H1 (cell line): ENCODE measurements at regions not wholly inside any gene's neighbourhood (a gene's known extent, or its start where the extent isn't known, plus 50 kb on each side); places are given as distances from the start of the nearest gene placed in this dataset.

Experiments used
- CTCF ChIA-PET: fragments of 300-600 bp; sonication (Branson Sonifier 250); formaldehyde crosslinking; loops from one replicate; lab custom pipeline; 2021; ENCODE audit not compliant: partially characterized antibody; lab: Charles Lee
- POLR2A ChIA-PET: fragments of 300-600 bp; sonication (Branson Sonifier 250); formaldehyde crosslinking; loops from one replicate; lab custom pipeline; 2021; ENCODE audit warnings: inconsistent platforms; ENCODE audit not compliant: partially characterized antibody; lab: Charles Lee
- DNase-seq, 2 experiments: peaks; one replicate each; pipeline versions ENCODE4 v3.0.0 to v3.0.0-alpha.2; 2010 to 2022; ENCODE audit warnings: low spot score in 2 of 2, low read depth in 1 of 2, mixed read lengths in 1 of 2
- FAIRE-seq: peaks from 2 replicates; lab custom pipeline; 2011; peaks lifted over from hg19 to GRCh38; lab: Jason Lieb, UNC
- H2AFZ ChIP-seq: 2 replicates; pipeline ENCODE4 v1.8.1; 2012; ENCODE audit warnings: low read length, inconsistent platforms
- H2AK5ac ChIP-seq: 2 replicates; pipeline ENCODE4 v1.6.1; 2013; ENCODE audit warnings: low read depth, low read length
- H2BK120ac ChIP-seq: replicated peaks from 2 replicates; pipeline ENCODE3; 2013; ENCODE audit warnings: low read depth, low read length, inconsistent platforms
- H2BK12ac ChIP-seq: 2 replicates; pipeline ENCODE4 v1.6.1; 2013; ENCODE audit warnings: low read depth, low read length
- H2BK15ac ChIP-seq: 2 replicates; pipeline ENCODE4 v1.6.1; 2013; ENCODE audit warnings: low read length
- H2BK20ac ChIP-seq: 2 replicates; pipeline ENCODE4 v1.6.1; 2013; ENCODE audit warnings: low read length
- H2BK5ac ChIP-seq: 2 replicates; pipeline ENCODE4 v1.6.1; 2013; ENCODE audit warnings: low read depth, low read length
- H3K14ac ChIP-seq: 2 replicates; pipeline ENCODE4 v1.6.1; 2013; ENCODE audit warnings: inconsistent platforms; ENCODE audit not compliant: insufficient read length
- H3K18ac ChIP-seq: 2 replicates; pipeline ENCODE4 v1.6.1; 2013; ENCODE audit warnings: low read length; ENCODE audit errors: extremely low read depth
- H3K23ac ChIP-seq: 2 replicates; pipeline ENCODE4 v1.6.1; 2013; ENCODE audit warnings: inconsistent platforms; ENCODE audit not compliant: insufficient read length
- H3K23me2 ChIP-seq: 2 replicates; pipeline ENCODE4 v1.6.1; 2013; ENCODE audit warnings: low read depth, low read length
- H3K27ac ChIP-seq: 2 replicates; pipeline ENCODE4 v1.6.1; 2011; ENCODE audit warnings: low read depth, low read length, inconsistent platforms
- H3K27me3 ChIP-seq, 4 experiments: replicated peaks in 1 of 4; 1 replicate in 1 of 4; 2 replicates in 3 of 4; pipeline versions ENCODE4 v1.6.1 to v1.8.1; 2011 to 2013; ENCODE audit warnings: low read length in 3 of 4, mild to moderate bottlenecking in 3 of 4, inconsistent platforms in 2 of 4, mixed read lengths in 2 of 4, moderate library complexity in 1 of 4; ENCODE audit not compliant: control insufficient read depth in 3 of 4, insufficient read depth in 3 of 4; ENCODE audit errors: extremely low read depth in 1 of 4
- H3K36me3 ChIP-seq, 4 experiments: 2 replicates each; pipeline versions ENCODE4 v1.6.1 to v1.8.1; 2011 to 2013; ENCODE audit warnings: mild to moderate bottlenecking in 4 of 4, low read length in 3 of 4, moderate library complexity in 2 of 4, control low read depth in 1 of 4, inconsistent platforms in 1 of 4; ENCODE audit not compliant: insufficient read depth in 4 of 4, control insufficient read depth in 2 of 4
- H3K4ac ChIP-seq: replicated peaks from 2 replicates; pipeline ENCODE3; 2013; ENCODE audit warnings: low read length, low read depth, mixed read lengths, inconsistent platforms; ENCODE audit not compliant: insufficient read length
- H3K4me1 ChIP-seq, 4 experiments: replicated peaks in 1 of 4; 1 replicate in 1 of 4; 2 replicates in 3 of 4; pipeline versions ENCODE4 v1.6.1 to v1.8.1; 2011 to 2013; ENCODE audit warnings: low read length in 3 of 4, inconsistent platforms in 2 of 4, mixed read lengths in 1 of 4; ENCODE audit not compliant: insufficient read depth in 4 of 4, control insufficient read depth in 3 of 4
- H3K4me2 ChIP-seq, 2 experiments: 2 replicates each; pipeline versions ENCODE4 v1.6.1 to v1.8.1; 2011 to 2013; ENCODE audit warnings: low read depth in 2 of 2, low read length in 2 of 2, control low read depth in 1 of 2, inconsistent platforms in 1 of 2, mild to moderate bottlenecking in 1 of 2; ENCODE audit not compliant: insufficient read depth in 1 of 2
- H3K4me3 ChIP-seq, 4 experiments: fragments of 200-600, 300-600 bp in 1 of 4; sonication (generic), shearing (Covaris generic), sonication (Bioruptor Twin) in 1 of 4; 2 replicates each; pipeline versions ENCODE4 v1.5.1 to v1.8.1; 2011 to 2016; ENCODE audit warnings: low read length in 4 of 4, low read depth in 3 of 4, control low read depth in 2 of 4, inconsistent platforms in 2 of 4, mild to moderate bottlenecking in 2 of 4, mixed read lengths in 1 of 4, moderate library complexity in 1 of 4; ENCODE audit not compliant: insufficient read depth in 2 of 4; ENCODE audit errors: extremely low read depth in 1 of 4
- H3K56ac ChIP-seq: replicated peaks from 2 replicates; pipeline ENCODE3; 2013; ENCODE audit warnings: low read depth, mild to moderate bottlenecking, mixed read lengths, low read length, inconsistent platforms; ENCODE audit not compliant: insufficient read length
- H3K79me1 ChIP-seq: 2 replicates; pipeline ENCODE4 v1.6.1; 2013; ENCODE audit warnings: low read depth, low read length, control low read depth
- H3K79me2 ChIP-seq, 2 experiments: 2 replicates each; pipeline versions ENCODE4 v1.6.1 to v1.8.1; 2012 to 2013; ENCODE audit warnings: low read length in 2 of 2, mild to moderate bottlenecking in 2 of 2, inconsistent platforms in 1 of 2; ENCODE audit not compliant: insufficient read depth in 2 of 2, control insufficient read depth in 1 of 2
- H3K9ac ChIP-seq, 4 experiments: replicated peaks in 1 of 4; 1 replicate in 1 of 4; 2 replicates in 3 of 4; pipeline versions ENCODE4 v1.6.1 to v1.8.1; 2011 to 2013; ENCODE audit warnings: low read depth in 3 of 4, low read length in 3 of 4, control low read depth in 2 of 4, mild to moderate bottlenecking in 2 of 4, moderate library complexity in 2 of 4, inconsistent platforms in 1 of 4; ENCODE audit errors: extremely low read depth in 1 of 4
- H3K9me3 ChIP-seq, 2 experiments: 2 replicates each; pipeline versions ENCODE4 v1.6.1 to v1.8.1; 2012 to 2013; ENCODE audit warnings: mild to moderate bottlenecking in 2 of 2, moderate library complexity in 2 of 2, control low read depth in 1 of 2, inconsistent platforms in 1 of 2, low read depth in 1 of 2, low read length in 1 of 2, mixed read lengths in 1 of 2; ENCODE audit not compliant: insufficient read depth in 2 of 2
- H4K20me1 ChIP-seq, 2 experiments: replicated peaks in 1 of 2; 2 replicates each; pipeline versions ENCODE3 to v1.8.1; 2011 to 2013; ENCODE audit warnings: inconsistent platforms in 2 of 2, low read length in 2 of 2, mild to moderate bottlenecking in 1 of 2; ENCODE audit not compliant: insufficient read depth in 2 of 2, control insufficient read depth in 1 of 2
- H4K5ac ChIP-seq: 2 replicates; pipeline ENCODE4 v1.6.1; 2013; ENCODE audit warnings: low read length, low read depth, mixed read lengths, inconsistent platforms; ENCODE audit not compliant: insufficient read length
- H4K8ac ChIP-seq: 2 replicates; pipeline ENCODE4 v1.8.0; 2013; ENCODE audit warnings: mild to moderate bottlenecking, moderate library complexity, low read length, inconsistent platforms; ENCODE audit not compliant: insufficient read depth; ENCODE audit errors: extremely low read depth
- H4K91ac ChIP-seq: replicated peaks from 2 replicates; pipeline ENCODE3; 2013; ENCODE audit warnings: low read length, mixed read lengths, inconsistent platforms; ENCODE audit not compliant: insufficient read length
- ATF2 ChIP-seq: IDR thresholded peaks from 2 replicates; pipeline ENCODE4 v1.6.1; 2012; ENCODE audit warnings: low read length, inconsistent platforms
- CTBP2 ChIP-seq: IDR thresholded peaks from 2 replicates; pipeline ENCODE4 v1.7.0; 2011; ENCODE audit warnings: borderline replicate concordance, mild to moderate bottlenecking, moderate library complexity, mixed read lengths, low read length; ENCODE audit not compliant: insufficient read depth, insufficient read length
- NANOG ChIP-seq: IDR thresholded peaks from 2 replicates; pipeline ENCODE4 v1.6.1; 2011; ENCODE audit warnings: low read length, low read depth, mild to moderate bottlenecking, inconsistent platforms; ENCODE audit not compliant: insufficient read depth, poor library complexity, severe bottlenecking
- SIN3A ChIP-seq, 2 experiments: IDR thresholded peaks in 1 of 2; conservative IDR thresholded peaks in 1 of 2; 2 replicates each; pipeline ENCODE4 v1.6.1; 2011 to 2012; ENCODE audit warnings: low read length in 2 of 2, improper control_type of control experiment in 1 of 2, low read depth in 1 of 2, mild to moderate bottlenecking in 1 of 2

- Histone ChIP-seq H2AK5ac (no peak overlapping the region), H3K14ac (no peak overlapping the region), H3K36me3 (no peaks in the 10 kb centered on the region), H3K27me3 (no peaks in the 10 kb centered on the region; a peak in 1 of 7 replicates), H2BK120ac (no peak overlapping the region), H3K9ac (no peak overlapping the region), H4K8ac (no peak overlapping the region), H4K20me1 (no peaks in the 10 kb centered on the region), H3K4me2 (no peak overlapping the region), H3K23ac (no peak overlapping the region), H4K5ac (no peak overlapping the region), H2BK15ac (no peak overlapping the region), H4K91ac (no peak overlapping the region), H2AFZ (no peak overlapping the region), H3K4ac (no peak overlapping the region), H3K4me1 (no peaks in the 10 kb centered on the region), H3K18ac (no peak overlapping the region), H3K79me2 (no peaks in the 10 kb centered on the region), H2BK5ac (no peak overlapping the region), H3K9me3 (no peaks in the 10 kb centered on the region), H3K4me3 (no peak overlapping the region), H2BK20ac (no peak overlapping the region), H3K23me2 (no peaks in the 10 kb centered on the region), H3K56ac (no peak overlapping the region), H3K27ac (no peak overlapping the region), H2BK12ac (no peak overlapping the region), H3K79me1 (no peaks in the 10 kb centered on the region)
- ChIA-PET POLR2A (no interaction called here), CTCF (interaction anchor here (0.6 kb wide), 1 partner anchor 207 kb away, joined by 3 read pairs; no protein-coding TSS in a partner anchor)
- DNase-seq (no peak), FAIRE-seq (no peak)
- no peak for TF ChIP-seq CTBP2
- TF ChIP-seq NANOG, result no peak
- no peak for TF ChIP-seq SIN3A (conservative IDR thresholded peaks at IDR 0.05 in 1 of 2, IDR thresholded peaks at IDR 0.05 in 1 of 2; ENCODE audit: low read depth in 1 of 2, low read length in 2 of 2)
- TF ChIP-seq ATF2, result no peak
Measured at GRCh38 chr5:117800261-117800660, 1188.1 kb downstream of the DTWD2 start.
